Panc1 (cell line): ENCODE measurements at regions not wholly inside any gene's neighbourhood (a gene's known extent, or its start where the extent isn't known, plus 50 kb on each side); places are given as distances from the start of the nearest gene placed in this dataset.

Experiments used
- POLR2AphosphoS5 ChIP-seq: IDR thresholded peaks from 2 replicates; pipeline ENCODE4 v1.6.1; 2012; ENCODE audit warnings: mild to moderate bottlenecking, low read depth, low read length, moderate library complexity
- SIN3A ChIP-seq: IDR thresholded peaks from 2 replicates; pipeline ENCODE4 v1.6.1; 2012; ENCODE audit warnings: low read depth, mild to moderate bottlenecking, low read length, moderate library complexity, borderline replicate concordance; ENCODE audit not compliant: insufficient read depth
- TF ChIP-seq, protein P1 (sequence below): fragments of 450-650 bp; IDR thresholded peaks from 2 replicates; pipeline ENCODE4 v1.5.1; 2017; ENCODE audit warnings: mild to moderate bottlenecking
- TF ChIP-seq, protein P2 (sequence below), 2 experiments: IDR thresholded peaks; 2 replicates each; pipeline ENCODE4 v1.6.1; 2011 to 2012; ENCODE audit warnings: low read depth in 2 of 2, control low read depth in 1 of 2, low read length in 1 of 2, mild to moderate bottlenecking in 1 of 2, moderate library complexity in 1 of 2; ENCODE audit not compliant: insufficient read depth in 1 of 2

DNA sequence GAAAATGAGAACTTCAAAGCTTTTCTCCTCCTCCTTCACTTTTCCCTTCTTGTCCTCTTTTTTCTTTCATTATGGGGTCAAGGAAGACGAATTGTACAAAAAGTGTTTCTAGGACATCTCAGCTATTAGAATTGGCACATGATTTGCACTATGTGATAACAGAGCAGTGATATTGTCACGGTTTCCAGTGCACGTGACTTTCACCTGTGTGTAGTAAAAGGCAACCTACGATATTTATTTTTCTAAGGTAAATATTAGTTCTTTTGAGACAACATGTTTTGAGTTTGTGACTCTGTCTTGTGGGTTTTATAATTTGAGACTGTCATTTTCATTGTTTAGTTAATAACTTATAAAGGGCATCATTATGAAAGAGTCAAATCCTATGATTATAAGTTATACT lies 213.1 kb downstream of the PSAT1 start:
- TF ChIP-seq, protein P1, sequence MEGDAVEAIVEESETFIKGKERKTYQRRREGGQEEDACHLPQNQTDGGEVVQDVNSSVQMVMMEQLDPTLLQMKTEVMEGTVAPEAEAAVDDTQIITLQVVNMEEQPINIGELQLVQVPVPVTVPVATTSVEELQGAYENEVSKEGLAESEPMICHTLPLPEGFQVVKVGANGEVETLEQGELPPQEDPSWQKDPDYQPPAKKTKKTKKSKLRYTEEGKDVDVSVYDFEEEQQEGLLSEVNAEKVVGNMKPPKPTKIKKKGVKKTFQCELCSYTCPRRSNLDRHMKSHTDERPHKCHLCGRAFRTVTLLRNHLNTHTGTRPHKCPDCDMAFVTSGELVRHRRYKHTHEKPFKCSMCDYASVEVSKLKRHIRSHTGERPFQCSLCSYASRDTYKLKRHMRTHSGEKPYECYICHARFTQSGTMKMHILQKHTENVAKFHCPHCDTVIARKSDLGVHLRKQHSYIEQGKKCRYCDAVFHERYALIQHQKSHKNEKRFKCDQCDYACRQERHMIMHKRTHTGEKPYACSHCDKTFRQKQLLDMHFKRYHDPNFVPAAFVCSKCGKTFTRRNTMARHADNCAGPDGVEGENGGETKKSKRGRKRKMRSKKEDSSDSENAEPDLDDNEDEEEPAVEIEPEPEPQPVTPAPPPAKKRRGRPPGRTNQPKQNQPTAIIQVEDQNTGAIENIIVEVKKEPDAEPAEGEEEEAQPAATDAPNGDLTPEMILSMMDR: no peak
- TF ChIP-seq, protein P2, sequence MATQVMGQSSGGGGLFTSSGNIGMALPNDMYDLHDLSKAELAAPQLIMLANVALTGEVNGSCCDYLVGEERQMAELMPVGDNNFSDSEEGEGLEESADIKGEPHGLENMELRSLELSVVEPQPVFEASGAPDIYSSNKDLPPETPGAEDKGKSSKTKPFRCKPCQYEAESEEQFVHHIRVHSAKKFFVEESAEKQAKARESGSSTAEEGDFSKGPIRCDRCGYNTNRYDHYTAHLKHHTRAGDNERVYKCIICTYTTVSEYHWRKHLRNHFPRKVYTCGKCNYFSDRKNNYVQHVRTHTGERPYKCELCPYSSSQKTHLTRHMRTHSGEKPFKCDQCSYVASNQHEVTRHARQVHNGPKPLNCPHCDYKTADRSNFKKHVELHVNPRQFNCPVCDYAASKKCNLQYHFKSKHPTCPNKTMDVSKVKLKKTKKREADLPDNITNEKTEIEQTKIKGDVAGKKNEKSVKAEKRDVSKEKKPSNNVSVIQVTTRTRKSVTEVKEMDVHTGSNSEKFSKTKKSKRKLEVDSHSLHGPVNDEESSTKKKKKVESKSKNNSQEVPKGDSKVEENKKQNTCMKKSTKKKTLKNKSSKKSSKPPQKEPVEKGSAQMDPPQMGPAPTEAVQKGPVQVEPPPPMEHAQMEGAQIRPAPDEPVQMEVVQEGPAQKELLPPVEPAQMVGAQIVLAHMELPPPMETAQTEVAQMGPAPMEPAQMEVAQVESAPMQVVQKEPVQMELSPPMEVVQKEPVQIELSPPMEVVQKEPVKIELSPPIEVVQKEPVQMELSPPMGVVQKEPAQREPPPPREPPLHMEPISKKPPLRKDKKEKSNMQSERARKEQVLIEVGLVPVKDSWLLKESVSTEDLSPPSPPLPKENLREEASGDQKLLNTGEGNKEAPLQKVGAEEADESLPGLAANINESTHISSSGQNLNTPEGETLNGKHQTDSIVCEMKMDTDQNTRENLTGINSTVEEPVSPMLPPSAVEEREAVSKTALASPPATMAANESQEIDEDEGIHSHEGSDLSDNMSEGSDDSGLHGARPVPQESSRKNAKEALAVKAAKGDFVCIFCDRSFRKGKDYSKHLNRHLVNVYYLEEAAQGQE (IDR thresholded peaks at IDR 0.05; ENCODE audit: insufficient read depth in 1 of 2, low read depth in 2 of 2, low read length in 1 of 2): no peak
- TF ChIP-seq SIN3A: no peak
- no peak for TF ChIP-seq POLR2AphosphoS5
